ENCODE measurements at regions not wholly inside any gene's neighbourhood (a gene's known extent, or its start where the extent isn't known, plus 50 kb on each side); places are given as distances from the start of the nearest gene placed in this dataset.

DNA sequence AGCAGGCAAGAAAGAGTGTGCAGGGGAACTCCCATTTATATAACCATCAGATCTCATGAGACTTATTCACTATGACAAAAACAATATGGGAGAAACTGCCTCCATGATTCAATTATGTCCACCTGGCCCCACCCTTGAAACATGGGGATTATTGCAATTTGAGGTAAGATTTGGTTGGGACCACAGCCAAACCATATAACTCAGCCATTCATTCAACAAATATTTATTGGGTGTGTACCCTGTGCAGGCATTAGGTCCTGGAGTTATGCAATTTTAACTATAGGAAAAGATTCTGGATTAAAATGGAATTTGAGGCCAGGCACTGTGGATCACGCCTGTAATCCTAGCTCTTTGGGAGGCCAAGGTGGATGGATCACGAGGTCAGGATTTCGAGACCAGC lies 124.2 kb upstream of the GAS1 start:
- H3K4me2 ChIP-seq (ENCODE audit: insufficient read depth, insufficient read length, low read length) = no peak overlapping the region
- DNase-seq = no peak
- H3K4ac ChIP-seq (ENCODE audit: low read depth, low read length) = no peak overlapping the region
- no peak overlapping the region for H2BK15ac ChIP-seq (ENCODE audit: low read depth, low read length)
- TF ChIP-seq, protein P1, sequence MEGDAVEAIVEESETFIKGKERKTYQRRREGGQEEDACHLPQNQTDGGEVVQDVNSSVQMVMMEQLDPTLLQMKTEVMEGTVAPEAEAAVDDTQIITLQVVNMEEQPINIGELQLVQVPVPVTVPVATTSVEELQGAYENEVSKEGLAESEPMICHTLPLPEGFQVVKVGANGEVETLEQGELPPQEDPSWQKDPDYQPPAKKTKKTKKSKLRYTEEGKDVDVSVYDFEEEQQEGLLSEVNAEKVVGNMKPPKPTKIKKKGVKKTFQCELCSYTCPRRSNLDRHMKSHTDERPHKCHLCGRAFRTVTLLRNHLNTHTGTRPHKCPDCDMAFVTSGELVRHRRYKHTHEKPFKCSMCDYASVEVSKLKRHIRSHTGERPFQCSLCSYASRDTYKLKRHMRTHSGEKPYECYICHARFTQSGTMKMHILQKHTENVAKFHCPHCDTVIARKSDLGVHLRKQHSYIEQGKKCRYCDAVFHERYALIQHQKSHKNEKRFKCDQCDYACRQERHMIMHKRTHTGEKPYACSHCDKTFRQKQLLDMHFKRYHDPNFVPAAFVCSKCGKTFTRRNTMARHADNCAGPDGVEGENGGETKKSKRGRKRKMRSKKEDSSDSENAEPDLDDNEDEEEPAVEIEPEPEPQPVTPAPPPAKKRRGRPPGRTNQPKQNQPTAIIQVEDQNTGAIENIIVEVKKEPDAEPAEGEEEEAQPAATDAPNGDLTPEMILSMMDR (conservative IDR thresholded peaks at IDR 0.05) = no peak
- H3K14ac ChIP-seq (ENCODE audit: insufficient read depth, low read length) = no peak overlapping the region
- H3K79me1 ChIP-seq (ENCODE audit: insufficient read depth, low read depth, low read length, poor library complexity, severe bottlenecking) = no peaks in the 10 kb centered on the region
- Mint-ChIP-seq H3K4me1 (no peaks in the 10 kb centered on the region), H3K36me3 (ENCODE audit: insufficient read depth in 1 of 3, low read depth in 3 of 3) (no peaks in the 10 kb centered on the region), H3K9me3 (no peaks in the 10 kb centered on the region), H3K27me3 (ENCODE audit: low read depth) (no peaks in the 10 kb centered on the region; the same call in 1 of the 2 replicates), H3K4me3 (no peak overlapping the region), H3K27ac (no peak overlapping the region)
- no peak overlapping the region for H3K9ac ChIP-seq (ENCODE audit: extremely low read depth, insufficient read length, low read length)
- no peaks in the 10 kb centered on the region for H3K4me1 ChIP-seq (ENCODE audit: insufficient read depth, low read length)
- no peak overlapping the region for H3T11ph ChIP-seq (ENCODE audit: low read length)
- no peaks in the 10 kb centered on the region for H3K23me2 ChIP-seq (ENCODE audit: insufficient read length, low read depth, low read length, poor library complexity, severe bottlenecking)
- no peak overlapping the region for H3K18ac ChIP-seq (ENCODE audit: insufficient read length, low read depth, low read length)
- H2BK20ac ChIP-seq (ENCODE audit: low read depth, low read length, poor library complexity, severe bottlenecking) = no peak overlapping the region
- H3K27me3 ChIP-seq (ENCODE audit: insufficient read depth, low read length) = no peaks in the 10 kb centered on the region
- H2AFZ ChIP-seq (ENCODE audit: low read length) = no peak overlapping the region
- no peak overlapping the region for H2BK5ac ChIP-seq (ENCODE audit: insufficient read length, low read length)
- H4K91ac ChIP-seq (ENCODE audit: insufficient read length, low read depth, low read length) = no peak overlapping the region
- H3K27ac ChIP-seq (ENCODE audit: insufficient read length, low read depth, low read length) = no peak overlapping the region
- no peaks in the 10 kb centered on the region for H4K20me1 ChIP-seq (ENCODE audit: control insufficient read depth, insufficient read depth, insufficient read length)
- no peak overlapping the region for H3K23ac ChIP-seq (ENCODE audit: insufficient read length, low read depth, low read length)
- no CpG with 5 or more reads among the region's 3 CpGs for WGBS (ENCODE audit: extremely low coverage, insufficient read length, low lambda C conversion rate)
- H4K8ac ChIP-seq (replicated peaks; ENCODE audit: insufficient read length, low read depth, low read length) = no peak overlapping the region
- H2BK120ac ChIP-seq (ENCODE audit: low read depth, low read length, poor library complexity, severe bottlenecking) = no peak overlapping the region
- no peak overlapping the region for H2BK12ac ChIP-seq (ENCODE audit: insufficient read length, low read depth, low read length)
- H2AK5ac ChIP-seq (ENCODE audit: insufficient read length, low read length) = no peak overlapping the region
- no peaks in the 10 kb centered on the region for H3K9me3 ChIP-seq (ENCODE audit: control insufficient read depth, low read depth, low read length)
- H3K79me2 ChIP-seq (ENCODE audit: insufficient read depth, low read length) = no peaks in the 10 kb centered on the region
- H3K56ac ChIP-seq (ENCODE audit: insufficient read length, low read depth, low read length) = no peak overlapping the region
- H4K5ac ChIP-seq (ENCODE audit: insufficient read length, low read depth, low read length) = no peak overlapping the region
